NCI-H510A (cell line): ENCODE measurements at regions not wholly inside any gene's neighbourhood (a gene's known extent, or its start where the extent isn't known, plus 50 kb on each side); places are given as distances from the start of the nearest gene placed in this dataset.
"Not testable (repeated sequence)": the region's sequence is repeated elsewhere in the genome, so short reads cannot be mapped to it uniquely, and the experiment has no call there.

Experiments
- DNase-seq: peaks from one replicate; lab custom pipeline; 2025; lab: John Stamatoyannopoulos, UW

DNA sequence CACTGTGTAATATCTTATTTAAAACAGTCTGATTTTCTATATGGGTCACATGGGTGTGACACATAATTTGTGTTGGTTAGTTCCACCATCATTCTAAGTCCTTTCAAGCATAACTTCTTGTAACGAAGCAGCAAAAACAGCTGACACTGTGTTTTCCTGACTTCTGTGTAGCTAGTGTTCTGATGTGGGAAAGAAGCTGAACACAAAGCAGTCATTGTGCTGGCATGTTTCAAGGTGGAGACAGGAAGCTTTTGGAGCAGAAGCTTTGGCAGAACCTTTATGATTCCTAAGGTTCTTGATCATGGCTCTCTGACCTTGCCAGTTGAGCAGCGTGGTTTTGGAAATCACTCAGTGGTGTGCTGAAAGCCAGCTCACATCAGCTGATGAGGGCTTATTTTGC, 351.7 kb upstream of the MDGA2 start:
- DNase-seq = no peak

DNA sequence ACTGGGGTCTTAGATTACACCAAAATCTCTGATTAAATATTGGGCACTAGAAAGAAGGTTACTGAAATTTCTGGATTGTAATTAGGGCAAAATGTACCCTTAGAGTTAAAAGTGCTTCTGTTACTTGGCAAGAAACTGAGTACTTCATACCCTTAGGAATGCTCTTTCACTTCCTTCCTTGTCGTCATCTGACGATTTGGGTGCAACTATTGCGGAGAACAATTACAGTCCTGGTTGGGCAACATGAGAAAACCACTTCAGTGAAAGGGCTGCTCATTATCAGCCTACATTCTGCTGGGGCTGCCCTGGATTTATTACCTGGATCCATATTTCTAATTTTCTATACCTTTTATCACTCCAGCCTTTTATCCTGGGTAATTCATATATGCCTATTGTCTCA, 348.5 kb upstream of the MDGA2 start:
- DNase-seq = no peak

DNA sequence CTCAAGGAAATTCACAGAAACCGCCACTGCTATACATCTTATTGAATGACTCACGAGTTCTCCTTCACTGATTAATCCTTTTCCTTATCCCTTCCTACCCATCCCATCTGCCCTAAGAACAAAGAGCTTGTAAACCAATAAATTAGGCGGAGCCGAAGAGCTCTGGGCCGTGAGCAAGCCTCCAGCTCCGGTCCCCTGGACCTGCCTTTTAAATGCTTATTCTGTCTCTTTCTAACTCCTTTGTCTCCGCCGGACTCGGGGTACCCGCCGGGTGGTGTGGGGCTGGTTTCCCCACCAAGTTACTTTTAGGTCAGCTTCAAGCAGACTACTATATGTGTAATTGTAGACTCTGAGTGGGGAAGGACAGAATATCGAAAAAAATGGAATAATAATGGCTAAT, 336.1 kb upstream of the MDGA2 start:
- DNase-seq = not testable (repeated sequence)

DNA sequence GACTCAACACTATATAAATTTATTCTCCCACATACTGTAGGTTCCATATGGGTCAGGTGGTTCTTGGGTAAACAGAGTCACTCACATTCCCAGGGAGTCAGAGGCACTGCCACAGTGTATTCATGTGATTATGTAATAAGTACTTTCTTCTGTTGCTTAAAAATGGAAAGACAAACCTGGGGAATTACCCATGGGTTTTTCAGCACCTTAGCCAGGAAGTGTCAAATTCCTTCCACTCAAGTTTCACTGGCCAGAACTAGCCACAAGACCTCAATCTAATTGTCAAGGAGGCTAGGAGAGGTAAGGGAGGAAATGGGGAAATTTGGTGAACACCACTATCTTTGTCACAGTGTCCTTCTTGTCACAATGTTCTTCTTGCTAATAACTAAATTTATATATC, 333.2 kb upstream of the MDGA2 start:
- no peak for DNase-seq

DNA sequence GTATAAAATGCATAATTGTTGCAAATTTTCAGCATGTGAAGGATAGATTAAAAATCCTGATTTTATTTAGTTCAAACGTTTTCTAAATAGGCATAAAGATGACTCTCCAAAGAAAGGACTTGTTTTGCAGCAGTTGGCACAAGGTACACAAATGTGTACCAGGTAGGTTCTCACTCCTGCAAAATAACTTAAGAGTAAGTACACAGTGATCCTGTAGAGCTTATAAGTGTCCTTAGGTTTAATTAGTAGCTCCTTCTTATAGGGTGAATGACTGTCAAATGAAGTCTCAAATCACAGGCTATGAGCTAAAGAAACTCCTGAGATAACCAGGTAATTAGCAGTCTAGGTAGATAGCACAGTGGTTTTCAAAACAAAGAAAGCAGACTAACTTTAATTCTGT, 330.6 kb upstream of the MDGA2 start:
- DNase-seq = no peak

DNA sequence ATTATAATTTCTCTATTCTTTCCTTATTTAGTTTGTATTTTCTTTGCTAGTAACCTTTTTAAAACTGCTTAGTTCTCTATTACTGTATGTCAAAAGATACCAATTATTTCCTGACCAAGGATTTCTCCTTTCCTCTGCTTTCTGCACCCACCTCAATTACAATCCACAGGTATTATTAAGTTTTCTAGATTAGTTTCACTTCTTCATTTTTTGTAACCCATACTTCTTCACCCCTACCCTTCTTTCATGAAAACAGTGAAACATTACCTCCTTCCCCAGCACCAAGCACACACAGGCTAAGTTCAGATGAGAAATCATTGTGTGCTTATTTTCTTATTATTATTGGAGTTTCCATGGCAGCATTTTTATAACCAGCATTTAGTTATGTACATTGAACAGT, 318.5 kb upstream of the MDGA2 start:
- no peak for DNase-seq

DNA sequence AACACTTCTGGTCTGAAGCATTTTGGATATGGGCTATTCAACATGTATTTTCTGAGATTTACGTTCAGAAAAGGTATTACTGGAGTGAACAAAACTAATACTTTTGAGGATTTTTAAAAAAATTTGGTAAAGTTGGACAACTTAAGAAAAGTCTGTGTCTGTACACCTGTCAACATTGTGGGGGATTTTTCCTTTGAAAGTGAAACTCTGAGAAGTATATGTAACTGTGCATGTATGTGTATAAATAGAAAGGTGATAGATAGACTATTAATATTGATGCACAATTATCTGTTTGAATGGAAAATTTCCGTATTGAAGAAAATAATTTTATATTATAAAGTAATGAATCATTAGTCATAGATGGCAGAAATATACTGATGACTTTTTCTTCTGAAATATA, 312.8 kb upstream of the MDGA2 start:
- DNase-seq = no peak

DNA sequence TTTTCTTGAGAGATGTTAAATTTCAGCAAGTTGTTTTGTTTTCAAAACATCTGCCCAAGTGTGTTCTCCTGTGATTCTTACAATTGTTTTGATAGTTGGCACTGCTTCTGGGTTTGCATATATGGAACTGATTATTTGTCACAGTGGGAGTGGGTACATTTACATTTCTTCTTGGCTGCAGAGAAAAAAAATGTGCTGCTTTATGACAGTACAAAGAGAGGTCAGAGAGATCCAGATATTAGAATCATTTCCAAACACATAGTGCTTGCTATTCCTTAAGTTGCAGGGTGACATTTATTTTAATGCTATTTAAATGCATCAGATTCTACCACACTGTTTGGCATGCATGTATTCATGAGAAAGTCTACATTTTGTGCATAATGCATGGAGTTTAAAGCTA, 303.5 kb upstream of the MDGA2 start:
- no peak for DNase-seq

DNA sequence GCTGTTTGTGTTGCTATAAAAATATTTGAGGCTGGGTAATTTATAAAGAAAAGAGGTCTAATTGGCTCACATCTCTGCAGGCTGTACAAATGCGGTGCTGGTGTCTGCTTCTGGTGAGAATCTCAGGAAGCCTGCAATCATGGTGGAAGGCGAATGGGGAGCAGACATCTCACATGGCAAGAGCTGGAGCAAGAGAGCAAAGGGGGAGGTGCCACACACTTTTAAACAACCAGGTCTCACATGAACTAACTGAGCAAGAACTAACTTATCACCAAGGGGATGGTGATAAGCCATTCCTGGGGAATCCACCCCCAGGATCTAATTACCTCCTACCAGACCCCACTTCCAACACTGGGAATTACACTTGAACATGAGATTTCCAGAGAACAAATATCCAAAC, 300.7 kb upstream of the MDGA2 start:
- DNase-seq = no peak

DNA sequence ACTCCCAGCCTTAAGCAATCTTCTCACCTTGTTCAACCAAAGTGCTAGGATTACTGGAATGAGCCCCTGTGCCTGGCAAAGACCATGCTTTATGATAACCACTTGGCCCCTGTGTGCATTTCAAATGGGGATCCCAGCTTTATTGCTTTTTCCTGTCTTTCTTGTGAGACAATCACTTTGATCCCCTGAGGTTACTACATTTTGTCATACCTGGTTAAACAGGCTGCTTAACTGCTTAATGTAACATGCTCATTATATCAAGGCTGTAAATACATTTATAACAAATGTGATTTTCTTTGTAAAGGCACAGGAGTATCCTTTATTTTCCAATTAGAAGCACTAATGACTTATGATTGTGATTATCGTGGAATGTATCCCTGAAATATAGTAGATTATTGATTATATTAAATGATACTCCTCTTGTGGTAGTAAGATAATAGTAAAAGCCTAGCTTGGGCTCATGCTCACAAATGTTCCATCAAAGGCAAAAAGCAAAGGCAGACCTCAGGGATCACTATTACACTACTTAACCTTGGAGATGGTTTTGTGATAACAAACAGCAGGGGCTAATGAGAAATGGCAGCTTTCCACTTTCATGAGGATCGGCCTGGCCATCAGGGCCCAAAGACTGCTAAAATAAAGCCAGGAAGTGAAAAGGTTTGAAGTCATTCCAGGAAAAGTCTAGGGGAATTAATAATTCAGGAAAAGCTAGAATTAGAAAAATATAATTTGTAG, 290.8 kb upstream of the MDGA2 start:
- no peak for DNase-seq

DNA sequence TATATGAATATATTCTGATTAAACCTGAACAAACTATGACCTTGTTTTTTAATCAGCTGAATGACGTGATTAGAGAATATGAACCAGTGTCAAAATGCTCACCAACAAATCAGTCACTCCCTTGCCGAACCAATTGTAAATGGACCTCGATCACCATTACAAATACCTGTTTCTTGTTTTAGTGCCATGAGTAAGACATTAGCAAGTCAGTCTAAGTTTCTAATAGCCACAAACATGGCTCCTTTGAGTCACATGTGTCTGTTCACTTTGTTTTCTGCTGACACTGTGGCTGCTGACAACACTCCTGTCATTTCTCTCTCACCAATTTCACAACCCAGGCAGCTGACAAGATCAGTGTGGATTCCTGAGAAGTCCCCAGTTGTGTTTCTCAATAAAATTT, 286.2 kb upstream of the MDGA2 start:
- DNase-seq = no peak

DNA sequence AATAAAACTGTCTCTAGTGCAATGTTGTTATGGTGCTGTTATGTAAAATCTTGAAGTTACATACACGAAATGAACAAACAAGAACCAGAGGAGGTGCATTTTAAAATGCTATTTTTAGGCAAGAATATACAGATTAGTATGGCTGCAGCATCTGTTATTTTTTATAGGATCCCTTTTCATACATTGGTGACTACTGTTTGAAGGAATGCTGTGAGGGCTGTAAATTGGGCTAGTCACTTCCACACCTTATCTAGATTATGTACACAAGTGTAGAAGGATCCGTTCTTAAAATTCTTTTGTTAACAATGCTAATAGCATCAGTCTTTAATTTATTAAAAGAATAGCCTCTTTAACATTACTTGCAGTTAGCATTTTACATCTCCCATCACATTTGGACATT, 284.3 kb upstream of the MDGA2 start:
- DNase-seq = no peak

DNA sequence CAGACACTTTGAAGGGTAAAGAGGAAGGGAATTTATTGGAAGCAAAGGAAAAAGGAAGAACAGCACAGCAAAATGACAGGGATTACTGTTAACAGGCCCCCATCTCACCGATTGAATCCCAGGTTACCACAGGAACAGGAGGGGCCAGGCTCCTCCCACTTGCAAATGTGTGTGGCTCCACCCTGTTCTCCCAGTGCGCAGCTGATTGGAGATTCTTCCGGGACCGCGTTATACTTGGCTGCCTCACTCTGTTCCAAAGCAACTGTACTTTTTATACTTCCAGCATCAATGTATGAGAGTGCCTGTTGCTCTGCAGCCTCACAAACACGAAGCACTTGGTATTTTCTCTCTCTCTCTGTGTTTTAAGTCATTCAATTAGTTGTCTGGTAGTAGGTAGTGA, 273.6 kb upstream of the MDGA2 start:
- no peak for DNase-seq

DNA sequence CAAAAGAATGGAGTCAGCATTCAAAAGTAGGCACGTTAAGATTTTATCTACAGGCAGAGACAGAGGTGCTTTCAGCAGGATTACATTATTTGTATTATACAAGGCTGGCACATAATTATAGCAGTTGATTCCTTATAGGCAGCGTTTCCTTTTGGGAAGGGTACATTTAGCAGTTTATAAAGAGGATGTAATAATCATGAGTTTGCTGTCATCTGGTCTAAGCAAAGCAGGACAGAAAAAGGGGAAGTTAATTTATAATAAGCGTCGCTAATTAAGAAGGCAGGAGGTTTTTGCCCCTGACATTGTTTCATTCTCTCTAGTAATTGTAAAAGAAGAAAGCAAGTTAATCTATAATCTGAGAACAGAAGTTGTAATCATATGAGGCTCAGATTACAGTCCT, 259.9 kb upstream of the MDGA2 start:
- no peak for DNase-seq

DNA sequence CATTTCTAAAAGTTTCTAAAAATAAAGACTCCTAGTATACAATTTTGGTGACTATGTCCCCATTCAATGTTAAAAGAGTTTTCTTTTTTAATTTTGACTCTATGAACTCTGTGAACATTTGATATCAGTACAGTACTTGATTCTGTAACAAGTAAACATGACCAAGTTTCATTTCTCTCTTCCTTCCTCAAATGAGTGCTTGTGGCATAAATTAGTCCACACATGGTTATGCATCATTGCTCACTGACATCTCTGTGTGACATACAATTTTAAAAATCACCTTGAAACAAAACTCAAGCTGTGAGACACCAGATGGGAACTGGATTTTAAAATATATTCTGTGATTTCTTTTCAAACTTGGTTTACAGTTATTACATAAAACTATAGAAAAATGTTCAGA, 253.9 kb upstream of the MDGA2 start:
- DNase-seq = no peak

DNA sequence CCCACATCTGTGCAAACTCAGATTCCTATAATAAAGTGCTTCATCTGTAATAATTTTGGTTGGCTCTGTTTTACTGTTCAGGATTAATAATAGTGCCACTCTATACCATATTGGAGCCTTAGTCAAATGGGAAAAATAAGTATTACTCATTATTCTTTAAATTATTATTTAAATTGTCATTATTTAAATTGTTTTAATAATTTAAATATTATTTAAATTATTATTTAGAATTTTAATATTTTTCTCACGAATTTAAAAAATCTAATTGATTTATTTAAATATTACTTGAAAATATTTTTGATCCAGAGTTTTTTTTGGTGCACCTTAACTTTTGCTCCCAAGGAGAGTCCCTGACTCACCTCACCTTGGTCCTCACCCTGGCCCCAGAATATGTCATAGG, 245.7 kb upstream of the MDGA2 start:
- DNase-seq = no peak

DNA sequence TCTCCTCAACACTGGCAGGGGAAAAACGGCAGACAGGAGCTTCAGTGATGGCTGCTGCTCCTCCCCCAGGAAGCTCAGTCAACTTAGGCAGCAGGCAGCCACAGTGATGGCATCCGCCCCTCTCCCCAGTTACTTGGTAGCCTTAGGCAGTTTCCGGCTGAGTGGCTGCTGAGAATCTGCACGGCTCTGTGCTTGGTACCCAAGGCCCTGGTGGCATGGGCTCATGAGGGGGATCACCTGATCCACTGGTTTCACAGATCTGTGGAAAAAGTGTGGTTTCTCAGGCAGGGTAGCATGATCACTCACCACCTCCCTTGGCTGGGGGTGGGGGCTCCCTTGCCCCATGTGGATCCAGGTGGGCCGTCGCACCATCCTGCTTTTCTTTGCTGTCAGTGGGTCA, 244.6 kb upstream of the MDGA2 start:
- DNase-seq = no peak

DNA sequence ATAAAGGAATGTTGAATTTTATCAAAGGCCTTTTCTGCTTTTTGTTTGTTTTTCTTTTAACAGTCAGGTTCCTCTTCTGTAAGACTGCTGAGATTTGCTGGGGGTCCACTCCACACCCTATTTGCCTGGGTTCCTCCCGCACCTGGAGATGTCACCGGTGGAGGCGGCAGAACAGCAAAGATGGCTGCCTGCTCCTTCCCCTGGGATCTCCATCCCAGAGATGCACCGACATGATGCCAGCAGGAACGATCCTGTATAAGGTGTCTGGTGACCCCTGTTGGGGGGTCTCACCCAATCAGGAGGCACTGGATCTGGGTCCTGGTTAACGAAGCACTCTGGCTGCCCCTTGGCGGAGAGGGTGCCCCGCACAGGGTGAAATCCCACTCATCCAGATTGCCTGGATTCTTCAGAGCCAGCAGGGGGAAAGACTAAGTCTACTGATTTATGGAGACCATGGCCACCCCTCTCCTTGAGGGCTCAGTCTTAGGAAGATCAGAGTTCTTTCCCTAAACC, 244.0 kb upstream of the MDGA2 start:
- DNase-seq = no peak

DNA sequence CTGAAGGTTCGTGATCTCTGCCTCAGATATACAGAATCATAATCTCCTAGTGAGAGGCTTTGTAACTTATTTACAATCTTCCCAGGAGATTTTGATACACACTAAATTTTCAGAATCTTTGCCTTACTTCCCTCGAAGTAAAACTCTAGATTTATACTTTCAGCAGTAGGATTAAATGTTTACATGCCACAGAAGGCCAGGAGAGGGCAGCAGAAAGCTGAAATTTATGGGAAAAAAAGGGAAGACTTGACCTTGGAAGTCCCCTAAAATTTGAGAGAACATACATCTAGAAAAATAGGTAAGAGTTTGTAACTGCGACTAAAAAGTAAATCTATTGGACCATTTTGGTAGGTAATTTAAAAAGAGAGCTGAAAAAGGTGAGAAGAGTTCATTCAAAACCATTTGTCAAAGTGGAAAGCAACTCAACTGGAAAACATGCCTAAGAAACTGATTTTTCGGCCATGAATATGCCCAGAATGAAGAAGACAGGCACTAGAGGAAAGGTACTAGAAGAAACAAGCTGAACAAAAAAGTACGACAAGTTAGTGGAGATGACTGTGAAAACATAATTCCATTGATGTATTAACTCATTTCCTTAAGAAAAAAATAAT, 242.0 kb upstream of the MDGA2 start:
- no peak for DNase-seq

DNA sequence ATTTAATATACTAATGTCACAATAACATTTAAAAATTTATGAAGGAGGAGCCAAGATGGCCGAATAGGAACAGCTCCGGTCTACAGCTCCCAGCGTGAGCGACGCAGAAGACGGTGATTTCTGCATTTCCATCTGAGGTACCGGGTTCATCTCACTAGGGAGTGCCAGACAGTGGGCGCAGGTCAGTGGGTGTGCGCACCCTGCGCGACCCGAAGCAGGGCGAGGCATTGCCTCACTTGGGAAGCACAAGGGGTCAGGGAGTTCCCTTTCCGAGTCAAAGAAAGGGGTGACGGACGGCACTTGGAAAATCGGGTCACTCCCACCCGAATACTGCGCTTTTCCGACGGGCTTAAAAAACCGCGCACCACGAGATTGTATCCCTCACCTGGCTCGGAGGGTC, 225.7 kb upstream of the MDGA2 start:
- DNase-seq = not testable (repeated sequence)

DNA sequence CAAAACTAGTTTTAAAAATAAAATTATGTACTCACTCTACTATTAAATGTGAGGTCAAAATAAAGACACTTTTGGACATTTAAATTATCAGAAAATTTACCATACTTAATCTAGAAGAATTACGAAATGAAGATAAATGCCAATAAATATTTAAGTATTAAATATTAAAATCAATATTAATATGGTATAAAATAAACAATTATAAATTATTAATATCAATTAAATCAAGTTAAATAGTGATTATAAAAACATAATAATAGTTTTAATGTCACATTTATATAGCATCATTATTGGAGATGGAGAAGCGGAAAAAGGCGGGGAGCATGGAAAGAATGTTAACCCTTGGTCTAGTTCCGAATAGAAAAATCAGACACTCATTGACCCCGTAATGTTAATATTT, 224.3 kb upstream of the MDGA2 start:
- DNase-seq = no peak

DNA sequence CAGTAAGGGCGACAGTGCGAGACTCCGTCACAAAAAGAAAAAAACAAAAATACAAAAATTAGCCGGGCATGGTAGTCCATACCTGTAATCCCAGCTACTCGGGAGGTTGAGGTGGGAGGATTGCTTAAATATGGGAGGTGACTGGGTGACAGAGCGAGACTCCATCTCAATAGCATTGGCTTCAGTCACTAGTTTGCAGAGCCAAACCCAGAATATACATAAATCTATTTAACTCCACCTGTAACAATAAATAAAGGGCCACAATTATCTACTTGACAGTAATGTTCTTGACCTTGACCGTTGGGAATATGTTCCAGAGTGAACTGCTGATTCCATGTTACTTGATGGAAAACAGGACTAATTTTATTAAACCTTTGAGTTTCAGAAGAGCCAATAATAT, 198.9 kb upstream of the MDGA2 start:
- no peak for DNase-seq

DNA sequence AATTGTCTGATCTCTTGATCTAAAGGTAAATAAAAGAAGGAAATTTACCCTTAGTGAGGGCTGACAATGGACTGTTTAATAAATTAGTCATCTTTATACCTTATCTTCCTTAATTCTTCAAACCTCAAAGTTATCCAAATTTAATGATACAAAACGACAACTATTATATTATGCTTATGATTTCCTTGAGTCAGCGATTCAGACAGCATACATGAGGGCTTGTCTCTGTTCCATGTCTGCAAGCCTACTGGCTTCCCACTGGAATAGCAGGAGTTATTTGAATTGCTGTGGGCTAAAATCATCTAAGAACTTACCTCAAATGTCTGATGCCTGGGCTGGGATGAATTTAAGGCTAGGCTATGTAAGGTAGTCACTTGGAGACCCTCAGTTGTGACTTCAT, 197.2 kb upstream of the MDGA2 start:
- no peak for DNase-seq

DNA sequence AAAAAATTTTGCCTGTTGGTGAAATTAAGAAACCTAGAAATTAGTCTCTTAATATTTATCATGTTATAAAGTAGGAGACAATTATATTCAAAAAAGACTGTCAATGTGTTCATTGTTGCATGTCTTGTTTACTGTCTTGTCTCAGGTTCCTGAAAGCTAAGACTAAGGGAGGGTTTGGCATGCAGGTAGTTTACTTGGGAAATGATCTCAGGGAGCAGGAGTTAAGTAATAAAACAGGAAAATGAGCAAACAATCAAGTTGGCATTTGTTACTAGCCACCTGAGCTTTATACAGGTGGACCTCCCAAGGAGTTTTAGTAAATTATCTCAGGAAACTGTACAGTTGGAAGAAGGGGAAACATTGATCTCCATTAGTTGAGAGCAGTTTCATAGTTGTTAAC, 188.0 kb upstream of the MDGA2 start:
- no peak for DNase-seq
